ENCODE measurements at regions not wholly inside any gene's neighbourhood (a gene's known extent, or its start where the extent isn't known, plus 50 kb on each side); places are given as distances from the start of the nearest gene placed in this dataset.

GRCh38 chr5:117594166-117594565 is 1019.5 kb upstream of the SEMA6A start:
- H3K4me3 ChIP-seq (ENCODE audit: low read depth, low read length): no peak overlapping the region
- TF ChIP-seq, protein P1, sequence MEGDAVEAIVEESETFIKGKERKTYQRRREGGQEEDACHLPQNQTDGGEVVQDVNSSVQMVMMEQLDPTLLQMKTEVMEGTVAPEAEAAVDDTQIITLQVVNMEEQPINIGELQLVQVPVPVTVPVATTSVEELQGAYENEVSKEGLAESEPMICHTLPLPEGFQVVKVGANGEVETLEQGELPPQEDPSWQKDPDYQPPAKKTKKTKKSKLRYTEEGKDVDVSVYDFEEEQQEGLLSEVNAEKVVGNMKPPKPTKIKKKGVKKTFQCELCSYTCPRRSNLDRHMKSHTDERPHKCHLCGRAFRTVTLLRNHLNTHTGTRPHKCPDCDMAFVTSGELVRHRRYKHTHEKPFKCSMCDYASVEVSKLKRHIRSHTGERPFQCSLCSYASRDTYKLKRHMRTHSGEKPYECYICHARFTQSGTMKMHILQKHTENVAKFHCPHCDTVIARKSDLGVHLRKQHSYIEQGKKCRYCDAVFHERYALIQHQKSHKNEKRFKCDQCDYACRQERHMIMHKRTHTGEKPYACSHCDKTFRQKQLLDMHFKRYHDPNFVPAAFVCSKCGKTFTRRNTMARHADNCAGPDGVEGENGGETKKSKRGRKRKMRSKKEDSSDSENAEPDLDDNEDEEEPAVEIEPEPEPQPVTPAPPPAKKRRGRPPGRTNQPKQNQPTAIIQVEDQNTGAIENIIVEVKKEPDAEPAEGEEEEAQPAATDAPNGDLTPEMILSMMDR (IDR thresholded peaks at IDR 0.05; ENCODE audit: low read depth, low read length): no peak

- TF ChIP-seq, protein P1 (IDR thresholded peaks at IDR 0.05; ENCODE audit: low read depth, low read length): peak; percentile 17; the same call in 1 of the 2 replicates
These were observed 1016.3 kb upstream of the SEMA6A start for GRCh38 chr5:117590944-117591343.

DNA sequence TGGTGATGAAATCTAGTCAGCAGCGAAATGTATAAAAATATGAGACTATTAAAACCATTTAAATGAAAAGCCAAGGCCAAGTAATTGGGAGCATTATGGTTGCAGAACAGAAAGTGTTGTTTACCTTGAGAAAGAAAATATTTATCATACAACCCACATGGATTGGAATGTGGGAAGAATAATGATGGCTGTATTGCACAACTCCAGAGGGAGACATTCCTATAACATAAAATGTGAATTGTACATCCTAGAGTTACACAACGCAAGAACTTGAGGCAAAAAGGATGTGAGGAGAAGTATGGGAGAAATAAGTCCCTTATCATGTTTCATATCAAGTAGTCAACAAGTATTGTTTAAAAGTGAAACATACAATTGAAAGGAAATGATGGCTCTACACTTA is 1014.0 kb upstream of the SEMA6A start:
- TF ChIP-seq, protein P1 (IDR thresholded peaks at IDR 0.05; ENCODE audit: low read depth, low read length): no peak

More at GRCh38 chr5:117590944-117591343, 1016.3 kb upstream of the SEMA6A start:
- no peak overlapping the region for H3K4me3 ChIP-seq (ENCODE audit: low read depth, low read length)

DNA sequence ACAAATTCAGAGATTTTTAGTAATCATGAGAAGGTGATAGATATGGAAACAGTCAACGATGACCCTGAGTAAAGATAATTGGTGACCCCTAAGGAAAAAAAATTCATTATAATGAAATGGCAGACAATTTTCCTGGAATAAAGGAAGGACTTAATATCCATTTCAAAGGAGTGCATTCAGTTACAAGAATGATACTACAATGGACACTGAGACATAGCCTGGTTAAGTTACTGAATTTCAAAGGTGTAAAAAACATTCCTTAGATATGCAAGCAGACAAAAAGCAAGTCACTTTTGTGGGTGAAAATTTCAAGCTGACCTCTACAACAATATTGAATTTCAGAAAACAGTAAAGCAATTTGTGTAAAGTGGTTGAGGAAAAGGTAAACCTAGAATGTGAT is 1012.5 kb upstream of the SEMA6A start:
- TF ChIP-seq, protein P1 (IDR thresholded peaks at IDR 0.05; ENCODE audit: low read depth, low read length): no peak

More for the DNA sequence above, 1014.0 kb upstream of the SEMA6A start:
- no peak overlapping the region for H3K4me3 ChIP-seq (ENCODE audit: low read depth, low read length)

DNA sequence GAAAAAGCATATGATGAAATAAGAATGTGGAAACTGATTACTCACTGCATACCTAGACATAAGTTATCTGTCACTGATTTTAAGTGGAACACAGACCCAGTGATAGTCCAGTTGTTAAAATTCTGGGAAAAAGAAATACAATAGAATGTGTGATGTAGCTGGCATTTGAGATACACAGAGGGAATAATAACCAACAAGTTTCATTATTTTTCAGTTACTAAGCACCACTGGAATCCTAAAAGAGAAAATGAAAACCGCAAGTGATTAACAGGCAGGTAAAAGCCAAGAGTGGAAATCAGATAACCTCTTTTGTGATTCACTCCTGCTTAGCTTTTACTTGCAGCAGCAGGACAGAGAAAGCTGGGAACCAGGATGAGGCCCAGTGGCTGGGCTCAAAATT is 994.0 kb upstream of the SEMA6A start:
- TF ChIP-seq, protein P1 (IDR thresholded peaks at IDR 0.05; ENCODE audit: low read depth, low read length): no peak
- H3K4me3 ChIP-seq (ENCODE audit: low read depth, low read length): no peak overlapping the region

More for the DNA sequence above, 1012.5 kb upstream of the SEMA6A start:
- no peak overlapping the region for H3K4me3 ChIP-seq (ENCODE audit: low read depth, low read length)

DNA sequence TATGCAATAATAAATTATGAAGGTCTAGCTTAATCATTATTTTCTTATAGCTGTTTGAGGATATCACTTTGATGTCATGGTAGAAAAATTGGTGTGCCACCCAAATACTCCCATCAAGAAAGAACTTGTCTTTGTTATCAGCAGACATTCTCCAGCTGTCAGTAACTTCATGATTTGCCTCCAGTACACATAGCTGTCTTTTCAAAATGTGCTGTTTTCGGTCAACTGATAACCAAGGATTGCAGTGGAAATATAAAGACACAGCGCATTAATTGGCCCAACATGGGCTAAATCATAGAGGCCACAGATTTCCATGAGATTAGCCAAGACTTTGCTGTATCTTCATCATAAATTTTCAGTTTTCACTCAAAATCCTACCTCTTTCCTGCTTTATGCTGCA is 993.5 kb upstream of the SEMA6A start:
- no peak overlapping the region for H3K4me3 ChIP-seq (ENCODE audit: low read depth, low read length)
- TF ChIP-seq, protein P1 (IDR thresholded peaks at IDR 0.05; ENCODE audit: low read depth, low read length): no peak

DNA sequence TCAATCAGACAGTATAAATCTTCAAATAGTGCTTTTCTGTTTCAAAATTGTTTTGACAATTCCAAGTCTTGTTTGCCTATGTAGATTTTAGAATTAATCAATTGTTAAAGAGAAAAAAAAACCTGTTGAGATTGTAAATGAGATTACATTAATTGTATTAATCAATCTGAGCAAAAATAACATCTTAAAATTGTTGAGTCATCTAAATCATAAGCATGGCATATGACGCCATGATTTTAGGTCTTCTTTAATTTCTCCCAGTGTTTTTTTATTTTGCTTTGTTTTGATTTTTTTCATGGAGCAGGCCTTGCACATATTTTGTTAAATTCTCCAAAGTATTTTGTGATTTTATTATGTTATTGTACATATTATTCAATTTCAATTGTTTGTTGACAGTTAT is 988.0 kb upstream of the SEMA6A start:
- TF ChIP-seq, protein P1 (IDR thresholded peaks at IDR 0.05; ENCODE audit: low read depth, low read length): no peak
- no peak overlapping the region for H3K4me3 ChIP-seq (ENCODE audit: low read depth, low read length)

Measured in WI38 (cell line).